ENCODE measurements at regions not wholly inside any gene's neighbourhood (a gene's known extent, or its start where the extent isn't known, plus 50 kb on each side); places are given as distances from the start of the nearest gene placed in this dataset.

- no peak for DNase-seq (ENCODE audit: low spot score)
Observed at GRCh38 chr3:40858364-40859115, 333.8 kb downstream of the ZNF621 start.

GRCh38 chr3:40862946-40863345 is 336.4 kb upstream of the CTNNB1 start:
- DNase-seq (ENCODE audit: low spot score): no peak

GRCh38 chr3:40864146-40864782 is 335.0 kb upstream of the CTNNB1 start:
- DNase-seq (ENCODE audit: low spot score): no peak

DNA sequence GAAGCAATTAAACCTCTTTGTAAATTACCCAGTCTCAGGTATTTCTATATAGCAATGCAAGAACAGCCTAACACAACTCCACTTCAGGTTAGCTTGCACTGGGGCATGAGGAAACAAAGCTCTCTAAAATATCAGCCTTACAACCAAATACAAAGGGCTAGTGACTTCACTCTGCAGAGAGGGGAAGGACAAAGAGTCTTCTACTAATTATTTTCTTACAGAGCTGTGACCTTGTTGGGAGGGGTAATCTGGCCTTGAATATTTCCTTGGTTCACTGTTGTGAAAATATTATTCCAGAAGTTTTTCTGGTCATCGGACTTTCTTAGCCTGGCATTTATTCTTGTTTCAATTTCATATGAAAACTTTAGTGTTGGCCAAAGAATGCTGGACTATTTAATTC is 334.4 kb upstream of the CTNNB1 start:
- DNase-seq (ENCODE audit: low spot score): no peak

GRCh38 chr3:40867797-40868196 is 331.5 kb upstream of the CTNNB1 start:
- no peak for DNase-seq (ENCODE audit: low spot score)

DNA sequence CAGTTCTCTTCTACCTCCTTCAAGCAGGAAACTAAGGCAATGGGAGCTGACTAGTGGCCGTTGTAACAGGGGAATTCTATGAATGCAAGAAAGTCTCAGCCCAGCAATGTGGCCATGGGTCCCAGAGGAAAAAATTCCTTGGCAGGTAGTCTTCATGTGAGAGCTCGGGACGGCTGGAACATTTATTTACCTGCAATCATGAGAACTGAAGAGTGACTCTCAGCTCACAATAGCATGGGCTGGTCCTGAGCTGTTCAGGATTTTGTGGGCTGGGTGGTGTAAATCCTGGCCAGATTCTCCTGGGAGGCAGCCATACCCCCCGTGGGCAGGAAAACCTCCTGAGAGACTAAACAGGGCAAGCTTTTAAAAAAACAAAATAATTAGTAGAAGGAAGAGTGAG is 330.3 kb upstream of the CTNNB1 start:
- DNase-seq (ENCODE audit: low spot score): no peak

GRCh38 chr3:40869939-40870338 is 329.4 kb upstream of the CTNNB1 start:
- DNase-seq (ENCODE audit: low spot score): no peak

DNA sequence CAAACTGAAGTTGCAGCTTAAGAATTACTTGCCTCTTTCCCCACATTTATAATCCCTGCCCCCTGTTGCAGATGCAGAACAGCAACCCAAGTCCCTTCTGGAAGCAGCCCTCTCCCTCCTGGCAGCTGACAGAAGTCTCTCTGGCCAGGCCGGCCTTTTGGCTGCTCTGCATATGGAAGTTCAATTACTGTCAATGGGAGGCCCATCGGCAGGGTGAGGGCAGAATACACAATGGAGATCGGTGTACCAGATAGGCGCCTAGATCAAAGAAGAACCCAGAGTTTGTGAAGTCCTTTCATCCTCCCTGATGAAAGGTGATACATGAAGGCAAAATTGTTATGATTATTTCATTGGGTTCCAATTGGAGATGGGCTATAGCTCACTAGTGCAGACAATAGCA is 327.9 kb upstream of the CTNNB1 start:
- no peak for DNase-seq (ENCODE audit: low spot score)

- no peak for DNase-seq (ENCODE audit: low spot score)
Observed at GRCh38 chr3:40872258-40872920, 326.9 kb upstream of the CTNNB1 start.

DNA sequence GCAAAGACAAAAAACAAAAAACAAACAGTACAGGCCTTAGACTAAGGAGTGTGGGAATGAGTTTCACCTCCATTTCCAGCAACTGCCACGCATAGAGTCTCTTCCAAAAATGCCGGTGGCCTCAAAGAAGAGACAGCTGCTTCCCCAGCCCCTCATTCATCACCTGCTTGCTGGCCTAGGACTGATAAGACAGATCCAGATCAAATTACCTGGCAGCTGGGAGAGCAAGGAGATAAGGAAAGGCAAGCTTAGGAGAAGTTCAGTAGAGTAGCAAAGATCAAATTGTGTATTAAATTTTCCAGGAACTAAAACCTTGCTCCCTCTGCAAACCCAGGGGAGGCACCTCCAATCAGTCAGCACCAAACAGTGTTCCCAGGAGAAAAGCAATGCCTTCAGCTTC is 325.8 kb upstream of the CTNNB1 start:
- no peak for DNase-seq (ENCODE audit: low spot score)

DNA sequence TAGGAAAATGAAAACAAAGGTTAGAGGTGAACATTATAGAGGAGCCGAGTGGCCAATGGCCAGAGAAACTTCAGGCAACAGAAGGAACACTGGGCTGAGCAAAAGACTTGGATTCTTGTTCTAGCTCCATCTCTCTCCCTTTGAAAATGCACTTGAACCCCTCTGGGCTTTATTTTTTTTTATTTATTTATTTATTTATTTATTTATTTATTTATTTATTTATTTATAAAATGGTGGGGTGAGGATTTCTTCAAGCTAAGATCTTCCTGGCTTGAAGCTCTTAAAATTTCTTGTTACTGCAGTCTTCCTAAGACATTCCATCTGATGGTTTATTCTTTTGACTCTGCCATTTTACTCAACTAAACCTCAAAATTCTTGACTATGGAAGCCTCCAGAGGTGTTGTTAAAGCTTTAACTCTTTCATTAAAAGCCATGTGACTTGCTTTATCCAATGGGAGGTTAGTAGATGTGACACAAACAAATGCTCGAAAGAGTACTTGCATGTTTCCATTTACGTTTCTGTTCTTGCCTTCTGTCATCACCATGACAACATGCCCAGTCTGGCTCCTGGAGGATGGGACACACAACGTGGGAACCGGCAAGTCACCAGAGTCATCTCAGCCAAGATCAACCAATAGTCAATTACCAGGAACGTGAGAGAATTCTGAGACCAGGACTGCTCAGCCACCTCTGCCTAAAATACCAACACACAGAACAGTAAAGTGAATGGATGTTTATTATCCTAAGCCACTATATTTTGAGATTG is 325.2 kb upstream of the CTNNB1 start:
- DNase-seq (ENCODE audit: low spot score): no peak

- DNase-seq (ENCODE audit: low spot score): no peak
Observed at GRCh38 chr3:40875581-40875980, 323.7 kb upstream of the CTNNB1 start.

DNA sequence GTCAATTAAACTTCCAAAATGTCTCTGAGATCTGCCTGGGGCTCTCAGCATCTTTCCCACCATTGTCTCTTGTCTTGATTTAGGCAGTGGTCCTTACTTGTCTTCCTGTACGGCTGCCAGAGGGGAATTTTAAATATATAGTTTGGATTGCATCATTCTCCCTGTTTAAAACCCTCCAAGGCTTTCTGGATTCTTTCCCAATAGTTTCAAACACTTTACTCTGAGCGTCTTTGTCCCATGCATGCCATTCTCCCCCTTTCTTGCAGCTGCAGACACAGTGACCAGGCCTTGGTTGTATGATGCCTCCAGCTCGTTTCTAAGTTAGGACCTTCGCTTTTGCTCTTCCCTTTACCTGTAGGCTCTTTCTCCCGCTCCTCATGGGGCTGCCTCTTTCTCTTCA is 323.3 kb upstream of the CTNNB1 start:
- no peak for DNase-seq (ENCODE audit: low spot score)

DNA sequence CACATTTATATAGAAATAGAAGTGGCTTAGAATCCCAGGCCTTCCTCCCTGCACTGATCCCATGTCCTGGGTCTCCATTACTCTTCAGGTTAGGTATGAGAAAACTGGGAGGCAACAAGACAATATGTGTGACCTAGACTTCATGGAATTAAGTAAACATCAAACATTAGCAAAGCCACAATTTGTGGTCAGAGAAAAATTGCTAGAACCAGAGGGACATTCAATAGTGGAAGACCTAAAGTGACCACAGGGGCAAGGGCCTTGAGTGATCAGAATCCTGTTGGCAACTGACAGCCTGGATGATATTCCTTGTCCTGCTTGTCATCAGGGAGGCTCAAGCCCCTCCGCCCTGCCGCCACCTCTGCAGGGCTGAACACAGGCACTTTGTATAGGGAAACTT is 322.8 kb upstream of the CTNNB1 start:
- DNase-seq (ENCODE audit: low spot score): no peak

DNA sequence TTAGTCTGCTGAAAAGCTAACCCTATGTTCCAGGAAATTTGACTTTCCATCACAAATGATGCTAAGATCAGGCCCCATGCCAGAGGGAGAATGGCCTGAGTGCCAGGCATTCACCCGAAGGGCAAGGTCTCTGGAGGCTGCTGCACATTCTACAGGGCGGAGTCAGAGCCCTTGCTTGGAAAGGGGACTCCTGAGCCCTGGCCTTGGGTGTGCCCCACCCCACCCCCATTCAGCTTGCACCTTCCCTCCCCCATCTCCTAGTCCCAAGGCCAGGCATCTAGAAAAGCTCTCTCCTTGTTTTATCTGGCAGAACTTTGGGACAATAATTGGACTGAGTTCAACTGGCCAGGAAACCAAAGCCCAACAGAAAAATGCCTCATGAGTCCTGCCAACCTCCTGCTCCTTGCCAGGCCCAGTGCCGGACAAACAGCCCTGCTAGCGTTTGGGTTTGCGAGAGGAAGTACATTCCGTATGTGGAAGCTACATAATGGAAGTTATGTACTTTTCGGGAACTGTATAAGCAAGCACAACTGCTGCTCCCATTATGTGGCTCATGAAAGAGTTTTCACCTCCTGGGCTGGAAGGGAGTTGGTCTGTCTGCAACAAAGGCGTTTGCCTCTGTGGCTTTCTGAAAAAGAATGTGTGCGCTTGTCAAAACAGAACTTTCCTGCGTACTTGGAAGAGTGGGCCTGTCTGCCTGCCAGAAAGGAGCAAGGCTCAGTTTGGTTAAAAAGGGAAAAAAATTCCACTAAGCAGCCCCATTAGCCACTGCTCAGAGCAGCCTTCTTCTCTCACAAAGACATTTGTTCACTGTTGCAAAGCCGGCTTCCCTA is 321.5 kb upstream of the CTNNB1 start:
- no peak for DNase-seq (ENCODE audit: low spot score)

GRCh38 chr3:40878464-40878905 is 320.8 kb upstream of the CTNNB1 start:
- no peak for DNase-seq (ENCODE audit: low spot score)

DNA sequence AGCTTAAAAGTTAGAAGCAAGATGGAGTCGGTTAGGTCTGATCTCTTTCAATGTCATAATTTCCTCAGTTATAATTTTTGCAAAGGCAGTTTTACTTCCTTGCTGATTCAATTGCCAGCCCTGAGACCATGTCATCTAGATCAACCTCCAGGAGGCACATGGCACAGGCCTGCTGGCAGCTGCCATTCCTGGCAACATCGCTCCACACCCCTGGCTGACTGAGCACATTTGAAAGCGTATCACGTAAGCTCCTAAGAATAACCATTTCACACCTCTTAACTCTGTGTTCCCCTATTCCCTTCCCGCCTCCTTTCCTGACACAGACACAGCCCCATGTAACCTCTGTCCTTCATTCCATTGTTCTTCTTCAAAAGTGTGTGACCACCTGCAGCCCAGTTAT is 313.9 kb upstream of the CTNNB1 start:
- DNase-seq (ENCODE audit: low spot score): no peak

DNA sequence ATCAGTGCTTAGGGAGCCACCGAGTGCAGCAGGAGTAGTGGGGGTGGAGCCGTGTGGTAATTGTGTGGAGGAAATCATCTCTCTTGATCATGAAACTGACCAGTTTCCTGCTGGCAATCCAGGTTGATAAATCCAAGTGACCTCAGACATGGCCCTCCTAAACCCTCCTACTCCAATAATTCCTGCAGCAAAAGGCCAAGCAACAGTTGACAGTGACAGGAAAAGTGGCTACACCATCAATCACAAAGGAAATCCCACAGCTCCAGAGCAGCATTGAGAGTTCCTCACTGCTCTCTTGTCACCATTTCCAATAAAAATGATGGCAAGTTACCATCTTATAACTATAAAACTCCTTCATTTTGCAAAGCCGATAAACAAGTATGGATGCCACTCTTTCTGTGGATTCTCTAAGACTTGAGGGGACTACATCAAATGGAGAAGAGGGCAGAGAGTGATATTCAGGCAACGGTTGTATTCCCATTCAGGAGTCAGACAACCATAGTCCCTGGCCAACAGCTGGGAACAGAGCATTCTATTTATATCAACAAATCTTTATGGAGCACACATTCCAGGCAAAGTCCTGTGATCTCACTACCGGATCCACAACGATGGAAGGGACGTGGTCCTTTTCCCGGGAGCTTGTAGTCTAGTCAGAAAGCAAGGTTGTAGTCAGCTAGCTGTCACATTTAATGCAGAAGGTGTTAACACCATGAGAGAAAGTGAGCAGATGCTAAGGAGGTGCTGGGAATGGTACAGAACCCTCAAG is 312.5 kb upstream of the CTNNB1 start:
- DNase-seq (ENCODE audit: low spot score): no peak

DNA sequence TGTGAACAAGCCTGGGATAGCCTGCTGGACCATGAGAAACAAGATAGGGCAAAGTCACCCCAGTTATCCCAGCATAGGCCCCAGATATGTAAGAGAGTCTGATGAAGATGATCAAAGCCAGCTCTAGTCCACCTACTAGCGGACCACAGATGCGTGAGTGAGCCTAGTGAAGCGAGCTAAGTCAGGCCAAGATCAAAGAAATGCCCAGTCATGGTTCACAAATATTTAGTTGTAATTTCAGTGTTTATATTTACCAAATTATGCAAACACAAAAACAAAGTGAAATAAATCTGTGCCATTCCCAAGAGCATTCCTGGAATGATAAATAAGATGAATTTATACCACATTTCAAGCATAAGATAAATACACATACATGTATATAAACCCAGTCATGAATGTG is 308.1 kb upstream of the CTNNB1 start:
- no peak for DNase-seq (ENCODE audit: low spot score)

GRCh38 chr3:40895109-40895508 is 304.2 kb upstream of the CTNNB1 start:
- DNase-seq (ENCODE audit: low spot score): no peak

- DNase-seq (ENCODE audit: low spot score): no peak
Observed at GRCh38 chr3:40899286-40899712, 300.0 kb upstream of the CTNNB1 start.

Measured in activated CD4-positive, alpha-beta T cell treated with anti-CD3 and anti-CD28 coated beads, Interleukin-2, Interleukin-4, amounts not matched to agents 100 ng/mL and 50 ng/mL, durations not matched to agents 16 hours and 8 hours (primary cell).